Activated naive CD8-positive, alpha-beta T cell treated with anti-CD3 and anti-CD28 coated beads for 36 hours (primary cell): ENCODE measurements at regions not wholly inside any gene's neighbourhood (a gene's known extent, or its start where the extent isn't known, plus 50 kb on each side); places are given as distances from the start of the nearest gene placed in this dataset.

ENCODE experiments used
- DNase-seq: peaks from one replicate; pipeline ENCODE4 v3.0.0; 2021
- H3K27ac Mint-ChIP-seq: one replicate; pipeline ENCODE4 v1.8.0; 2022; ENCODE audit warnings: mild to moderate bottlenecking, moderate library complexity, mixed read lengths
- H3K27me3 Mint-ChIP-seq: one replicate; pipeline ENCODE4 v1.8.0; 2022; ENCODE audit warnings: mild to moderate bottlenecking, mixed read lengths
- H3K36me3 Mint-ChIP-seq: one replicate; pipeline ENCODE4 v1.8.0; 2021; ENCODE audit warnings: mild to moderate bottlenecking, mixed read lengths
- H3K4me1 Mint-ChIP-seq: one replicate; pipeline ENCODE4 v1.8.0; 2021; ENCODE audit warnings: mixed read lengths
- H3K4me3 Mint-ChIP-seq: one replicate; pipeline ENCODE4 v1.8.0; 2022; ENCODE audit warnings: mild to moderate bottlenecking, moderate library complexity, mixed read lengths
- H3K9me3 Mint-ChIP-seq: one replicate; pipeline ENCODE4 v1.8.0; 2022; ENCODE audit warnings: mixed read lengths

GRCh38 chr1:37315371-37315846, 159.0 kb upstream of the ZC3H12A start:
- Mint-ChIP-seq H3K27me3 (peaks cover 74% of the 10 kb centered on the region), H3K9me3 (no peaks in the 10 kb centered on the region), H3K27ac (no peak overlapping the region), H3K4me3 (no peak overlapping the region), H3K36me3 (no peaks in the 10 kb centered on the region), H3K4me1 (peaks cover 5% of the 10 kb centered on the region)
- no peak for DNase-seq

GRCh38 chr1:37317870-37318467, 156.4 kb upstream of the ZC3H12A start:
- peaks cover 70% of the 10 kb centered on the region for H3K27me3 Mint-ChIP-seq

GRCh38 chr1:37318490-37318889, 155.9 kb upstream of the ZC3H12A start:
- Mint-ChIP-seq H3K4me1 (peaks cover 5% of the 10 kb centered on the region), H3K27me3 (peaks cover 71% of the 10 kb centered on the region), H3K36me3 (no peaks in the 10 kb centered on the region), H3K27ac (no peak overlapping the region), H3K4me3 (no peak overlapping the region), H3K9me3 (no peaks in the 10 kb centered on the region)
- no peak for DNase-seq

More at GRCh38 chr1:37317870-37318467, 156.4 kb upstream of the ZC3H12A start:
- Mint-ChIP-seq H3K27ac (no peak overlapping the region), H3K4me1 (peaks cover 5% of the 10 kb centered on the region), H3K4me3 (no peak overlapping the region), H3K36me3 (no peaks in the 10 kb centered on the region), H3K9me3 (no peaks in the 10 kb centered on the region)
- no peak for DNase-seq

- H3K27ac Mint-ChIP-seq: no peak overlapping the region
- H3K36me3 Mint-ChIP-seq: no peaks in the 10 kb centered on the region
- no peak overlapping the region for H3K4me3 Mint-ChIP-seq
- H3K9me3 Mint-ChIP-seq: peaks cover 3% of the 10 kb centered on the region
- H3K4me1 Mint-ChIP-seq: peaks cover 5% of the 10 kb centered on the region
- no peak for DNase-seq
- H3K27me3 Mint-ChIP-seq: peaks cover 71% of the 10 kb centered on the region
Observed at GRCh38 chr1:37319284-37319683, 155.1 kb upstream of the ZC3H12A start.

- peaks cover 3% of the 10 kb centered on the region for H3K9me3 Mint-ChIP-seq
- H3K4me3 Mint-ChIP-seq: no peak overlapping the region
- H3K27ac Mint-ChIP-seq: no peak overlapping the region
- H3K27me3 Mint-ChIP-seq: peaks cover 43% of the 10 kb centered on the region
- H3K4me1 Mint-ChIP-seq: no peaks in the 10 kb centered on the region
- DNase-seq: peak; percentile 30
- H3K36me3 Mint-ChIP-seq: no peaks in the 10 kb centered on the region
Observed at GRCh38 chr1:37323486-37324377, 150.6 kb upstream of the ZC3H12A start.

GRCh38 chr1:37325010-37325409, 149.4 kb upstream of the ZC3H12A start:
- Mint-ChIP-seq H3K9me3 (peaks cover 3% of the 10 kb centered on the region), H3K4me1 (no peaks in the 10 kb centered on the region), H3K27me3 (peaks cover 34% of the 10 kb centered on the region), H3K36me3 (no peaks in the 10 kb centered on the region), H3K4me3 (no peak overlapping the region), H3K27ac (no peak overlapping the region)
- no peak for DNase-seq

GRCh38 chr1:37325509-37326437, 148.6 kb upstream of the ZC3H12A start:
- H3K4me3 Mint-ChIP-seq: no peak overlapping the region
- H3K27ac Mint-ChIP-seq: no peak overlapping the region
- peaks cover 3% of the 10 kb centered on the region for H3K9me3 Mint-ChIP-seq

GRCh38 chr1:37332126-37332525, 142.3 kb upstream of the ZC3H12A start:
- no peak for DNase-seq
- Mint-ChIP-seq H3K27ac (no peak overlapping the region), H3K27me3 (no peaks in the 10 kb centered on the region), H3K4me3 (no peak overlapping the region), H3K4me1 (no peaks in the 10 kb centered on the region), H3K36me3 (no peaks in the 10 kb centered on the region), H3K9me3 (no peaks in the 10 kb centered on the region)

More at GRCh38 chr1:37325509-37326437, 148.6 kb upstream of the ZC3H12A start:
- peaks cover 31% of the 10 kb centered on the region for H3K27me3 Mint-ChIP-seq
- no peaks in the 10 kb centered on the region for H3K4me1 Mint-ChIP-seq
- no peaks in the 10 kb centered on the region for H3K36me3 Mint-ChIP-seq
- DNase-seq: no peak

GRCh38 chr1:37338658-37339057, 135.7 kb upstream of the ZC3H12A start:
- H3K4me3 Mint-ChIP-seq: no peak overlapping the region

DNA sequence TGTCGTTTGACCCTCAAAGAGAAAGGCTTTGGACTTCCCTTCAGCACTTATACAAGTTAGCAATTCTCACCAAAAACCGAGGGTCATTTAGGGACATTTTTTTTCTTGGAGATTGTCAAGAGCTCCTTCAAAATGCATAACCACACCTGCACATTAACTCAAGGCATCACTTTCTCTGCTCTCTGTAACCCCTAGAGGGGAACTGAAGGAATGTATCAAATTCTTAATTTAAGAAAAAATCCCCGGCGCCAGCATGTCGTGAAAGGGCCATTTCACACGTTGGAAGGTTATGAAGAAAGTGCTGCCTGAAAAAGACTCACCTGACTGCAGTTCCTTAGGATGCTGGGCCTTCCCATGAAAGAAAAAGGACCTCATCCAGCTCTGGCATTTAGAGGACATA, 131.6 kb upstream of the ZC3H12A start:
- H3K4me3 Mint-ChIP-seq: no peak overlapping the region
- H3K36me3 Mint-ChIP-seq: no peaks in the 10 kb centered on the region
- H3K27ac Mint-ChIP-seq: no peak overlapping the region
- H3K9me3 Mint-ChIP-seq: no peaks in the 10 kb centered on the region
- H3K4me1 Mint-ChIP-seq: no peaks in the 10 kb centered on the region
- peaks cover 15% of the 10 kb centered on the region for H3K27me3 Mint-ChIP-seq
- no peak for DNase-seq

More at GRCh38 chr1:37338658-37339057, 135.7 kb upstream of the ZC3H12A start:
- Mint-ChIP-seq H3K4me1 (no peaks in the 10 kb centered on the region), H3K27ac (no peak overlapping the region), H3K36me3 (no peaks in the 10 kb centered on the region), H3K27me3 (peaks cover 12% of the 10 kb centered on the region), H3K9me3 (no peaks in the 10 kb centered on the region)
- no peak for DNase-seq

DNA sequence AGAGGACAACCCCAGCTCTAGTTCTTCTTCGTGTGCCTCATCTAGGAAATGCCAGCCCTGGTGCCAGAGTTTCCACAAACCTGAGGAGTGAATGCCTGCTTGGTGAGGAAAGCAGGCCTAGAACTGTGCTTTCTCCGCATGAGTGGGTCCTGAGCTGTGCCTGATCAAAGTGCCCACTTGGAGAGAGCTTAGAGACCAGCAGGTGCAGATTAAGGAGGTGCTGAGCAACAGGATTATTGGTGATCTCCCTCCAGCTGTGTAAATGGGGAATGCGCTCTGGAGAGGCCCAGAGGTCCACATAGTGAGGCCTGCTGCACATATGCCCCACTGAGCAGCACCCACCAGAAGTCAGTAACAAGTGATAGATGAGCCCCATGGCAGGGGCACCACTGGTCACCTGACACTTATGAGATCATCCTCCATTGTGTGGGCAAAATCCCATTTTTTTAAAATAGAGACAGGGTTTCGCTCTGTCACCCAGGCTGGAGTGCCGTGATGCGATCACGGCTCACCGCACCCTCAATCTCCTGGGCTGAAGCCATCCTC, 127.2 kb upstream of the ZC3H12A start:
- H3K36me3 Mint-ChIP-seq: no peaks in the 10 kb centered on the region
- no peaks in the 10 kb centered on the region for H3K4me1 Mint-ChIP-seq
- no peak for DNase-seq
- H3K4me3 Mint-ChIP-seq: no peak overlapping the region
- H3K27me3 Mint-ChIP-seq: peaks cover 8% of the 10 kb centered on the region
- H3K9me3 Mint-ChIP-seq: no peaks in the 10 kb centered on the region
- H3K27ac Mint-ChIP-seq: no peak overlapping the region

GRCh38 chr1:37353871-37354270, 120.5 kb upstream of the ZC3H12A start:
- DNase-seq: no peak
- no peaks in the 10 kb centered on the region for H3K36me3 Mint-ChIP-seq
- peaks cover 9% of the 10 kb centered on the region for H3K27me3 Mint-ChIP-seq
- no peaks in the 10 kb centered on the region for H3K9me3 Mint-ChIP-seq
- H3K27ac Mint-ChIP-seq: no peak overlapping the region
- H3K4me1 Mint-ChIP-seq: no peaks in the 10 kb centered on the region
- no peak overlapping the region for H3K4me3 Mint-ChIP-seq

- H3K9me3 Mint-ChIP-seq: no peaks in the 10 kb centered on the region
- H3K27ac Mint-ChIP-seq: no peak overlapping the region
- no peaks in the 10 kb centered on the region for H3K36me3 Mint-ChIP-seq
- no peak overlapping the region for H3K4me3 Mint-ChIP-seq
- peaks cover 14% of the 10 kb centered on the region for H3K27me3 Mint-ChIP-seq
- no peak for DNase-seq
- no peaks in the 10 kb centered on the region for H3K4me1 Mint-ChIP-seq
Observed at GRCh38 chr1:37354876-37355650, 119.3 kb upstream of the ZC3H12A start.

DNA sequence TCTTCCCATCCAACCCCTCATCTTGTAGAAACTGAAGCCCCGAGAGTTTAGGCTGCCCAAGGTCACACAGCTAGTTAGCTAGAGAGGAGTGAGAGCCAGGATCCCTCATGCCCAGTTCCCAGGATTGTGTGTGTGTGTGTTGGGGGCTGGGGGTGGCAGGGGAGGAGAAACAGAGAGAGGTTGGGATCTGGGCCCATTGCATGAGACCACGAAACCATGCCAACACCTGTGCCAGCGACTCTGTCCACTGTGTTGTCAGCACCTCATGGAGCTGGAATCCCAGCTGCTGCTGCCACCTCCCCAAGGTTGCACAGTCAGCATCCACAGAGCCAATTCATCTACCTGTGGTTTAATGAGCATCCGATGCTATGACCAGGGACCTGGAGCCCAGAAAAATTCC, 115.4 kb upstream of the ZC3H12A start:
- no peaks in the 10 kb centered on the region for H3K36me3 Mint-ChIP-seq
- H3K9me3 Mint-ChIP-seq: no peaks in the 10 kb centered on the region
- H3K4me3 Mint-ChIP-seq: no peak overlapping the region
- H3K27me3 Mint-ChIP-seq: peaks cover 38% of the 10 kb centered on the region
- no peak for DNase-seq
- H3K27ac Mint-ChIP-seq: no peak overlapping the region
- H3K4me1 Mint-ChIP-seq: no peaks in the 10 kb centered on the region
